ENCODE measurements at regions not wholly inside any gene's neighbourhood (a gene's known extent, or its start where the extent isn't known, plus 50 kb on each side); places are given as distances from the start of the nearest gene placed in this dataset.

DNA sequence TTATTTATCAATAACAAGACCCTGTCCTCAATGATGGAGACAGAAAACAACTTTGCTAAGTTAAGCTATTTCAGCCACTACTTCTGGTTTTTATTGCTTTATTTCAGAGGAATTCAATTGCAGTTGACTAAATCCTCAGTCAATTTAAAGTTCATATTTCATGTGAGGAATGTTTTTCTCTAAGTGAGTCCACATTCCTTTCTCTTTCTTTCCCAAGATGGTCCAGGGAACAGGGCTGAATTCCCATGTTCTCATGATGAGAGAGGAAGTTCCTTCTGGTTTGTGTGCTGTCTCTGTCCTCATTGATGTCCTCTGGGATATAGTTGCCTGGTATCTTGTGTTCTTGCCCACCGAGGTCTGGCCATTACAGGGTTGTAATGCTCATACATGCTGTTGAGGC lies 117.2 kb downstream of the SLIT2 start:
- Histone ChIP-seq H2AFZ (ENCODE audit: low read depth) (no peak overlapping the region), H3K4me3 (IDR thresholded peaks at IDR 0.05; ENCODE audit: insufficient read depth, low read depth, low read length) (no peak overlapping the region), H3K36me3 (ENCODE audit: insufficient read depth) (no peaks in the 10 kb centered on the region), H3K79me2 (ENCODE audit: insufficient read depth, low read depth) (no peaks in the 10 kb centered on the region), H3K9ac (no peak overlapping the region), H3K4me2 (no peak overlapping the region), H4K20me1 (ENCODE audit: insufficient read depth) (no peaks in the 10 kb centered on the region), H3K27ac (no peak overlapping the region), H3K4me1 (ENCODE audit: low read depth, poor library complexity, severe bottlenecking) (no peaks in the 10 kb centered on the region), H3K27me3 (ENCODE audit: insufficient read depth, low read depth) (no peaks in the 10 kb centered on the region)
- TF ChIP-seq, protein P1, sequence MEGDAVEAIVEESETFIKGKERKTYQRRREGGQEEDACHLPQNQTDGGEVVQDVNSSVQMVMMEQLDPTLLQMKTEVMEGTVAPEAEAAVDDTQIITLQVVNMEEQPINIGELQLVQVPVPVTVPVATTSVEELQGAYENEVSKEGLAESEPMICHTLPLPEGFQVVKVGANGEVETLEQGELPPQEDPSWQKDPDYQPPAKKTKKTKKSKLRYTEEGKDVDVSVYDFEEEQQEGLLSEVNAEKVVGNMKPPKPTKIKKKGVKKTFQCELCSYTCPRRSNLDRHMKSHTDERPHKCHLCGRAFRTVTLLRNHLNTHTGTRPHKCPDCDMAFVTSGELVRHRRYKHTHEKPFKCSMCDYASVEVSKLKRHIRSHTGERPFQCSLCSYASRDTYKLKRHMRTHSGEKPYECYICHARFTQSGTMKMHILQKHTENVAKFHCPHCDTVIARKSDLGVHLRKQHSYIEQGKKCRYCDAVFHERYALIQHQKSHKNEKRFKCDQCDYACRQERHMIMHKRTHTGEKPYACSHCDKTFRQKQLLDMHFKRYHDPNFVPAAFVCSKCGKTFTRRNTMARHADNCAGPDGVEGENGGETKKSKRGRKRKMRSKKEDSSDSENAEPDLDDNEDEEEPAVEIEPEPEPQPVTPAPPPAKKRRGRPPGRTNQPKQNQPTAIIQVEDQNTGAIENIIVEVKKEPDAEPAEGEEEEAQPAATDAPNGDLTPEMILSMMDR (conservative IDR thresholded peaks at IDR 0.05; ENCODE audit: low read depth, low read length), result no peak

DNA sequence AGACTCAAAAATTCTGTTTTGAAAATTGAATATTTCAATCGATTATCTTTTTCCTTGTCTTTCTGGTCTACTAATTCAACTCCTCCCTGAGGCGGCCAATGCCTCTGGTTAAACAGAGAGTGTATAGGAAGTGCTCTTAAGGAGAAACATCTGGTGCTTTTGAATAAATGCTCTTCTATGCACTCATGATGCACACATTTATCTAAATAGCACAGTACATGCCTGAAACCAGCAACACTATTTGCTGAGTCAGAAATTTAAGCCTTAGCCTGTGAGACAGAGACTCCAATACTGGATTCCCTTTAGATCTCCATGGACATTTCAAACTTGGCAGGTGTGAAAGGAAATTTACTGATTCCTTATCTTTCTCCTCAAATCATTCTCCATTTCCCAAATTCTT lies 118.6 kb downstream of the SLIT2 start:
- Histone ChIP-seq H3K36me3 (ENCODE audit: insufficient read depth) (no peaks in the 10 kb centered on the region), H2AFZ (ENCODE audit: low read depth) (no peak overlapping the region), H3K9ac (no peak overlapping the region), H3K4me3 (IDR thresholded peaks at IDR 0.05; ENCODE audit: insufficient read depth, low read depth, low read length) (no peak overlapping the region), H3K79me2 (ENCODE audit: insufficient read depth, low read depth) (no peaks in the 10 kb centered on the region), H3K4me2 (no peak overlapping the region), H4K20me1 (ENCODE audit: insufficient read depth) (no peaks in the 10 kb centered on the region), H3K27ac (no peak overlapping the region), H3K4me1 (ENCODE audit: low read depth, poor library complexity, severe bottlenecking) (no peaks in the 10 kb centered on the region), H3K27me3 (ENCODE audit: insufficient read depth, low read depth) (no peaks in the 10 kb centered on the region)
- TF ChIP-seq, protein P1 (conservative IDR thresholded peaks at IDR 0.05; ENCODE audit: low read depth, low read length), result no peak

DNA sequence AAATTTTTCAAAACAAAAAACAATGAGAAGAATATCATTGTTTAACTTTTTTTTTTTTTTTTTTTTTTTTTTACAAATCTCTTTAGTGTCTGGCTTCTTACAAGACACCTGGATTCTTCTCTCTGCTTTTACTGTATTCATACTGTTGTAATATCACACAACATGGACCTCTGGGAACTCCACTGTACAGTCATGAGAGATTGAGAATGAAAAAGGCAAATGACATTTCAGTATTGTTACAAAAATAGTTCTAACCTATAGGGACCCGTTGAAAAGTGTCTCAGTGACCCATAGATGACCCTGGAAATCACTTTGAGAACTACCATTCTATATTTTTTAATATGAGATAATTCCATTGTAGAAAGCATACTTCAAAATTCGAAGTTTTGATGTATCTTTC lies 124.4 kb downstream of the SLIT2 start:
- Histone ChIP-seq H3K4me1 (ENCODE audit: low read depth, poor library complexity, severe bottlenecking) (peaks cover 6% of the 10 kb centered on the region), H3K4me3 (IDR thresholded peaks at IDR 0.05; ENCODE audit: insufficient read depth, low read depth, low read length) (no peak overlapping the region), H3K79me2 (ENCODE audit: insufficient read depth, low read depth) (no peaks in the 10 kb centered on the region), H3K36me3 (ENCODE audit: insufficient read depth) (no peaks in the 10 kb centered on the region), H2AFZ (ENCODE audit: low read depth) (no peak overlapping the region), H3K27me3 (ENCODE audit: insufficient read depth, low read depth) (no peaks in the 10 kb centered on the region), H3K27ac (no peak overlapping the region), H4K20me1 (ENCODE audit: insufficient read depth) (no peaks in the 10 kb centered on the region), H3K4me2 (no peak overlapping the region), H3K9ac (no peak overlapping the region)
- TF ChIP-seq, protein P1 (conservative IDR thresholded peaks at IDR 0.05; ENCODE audit: low read depth, low read length), result no peak

DNA sequence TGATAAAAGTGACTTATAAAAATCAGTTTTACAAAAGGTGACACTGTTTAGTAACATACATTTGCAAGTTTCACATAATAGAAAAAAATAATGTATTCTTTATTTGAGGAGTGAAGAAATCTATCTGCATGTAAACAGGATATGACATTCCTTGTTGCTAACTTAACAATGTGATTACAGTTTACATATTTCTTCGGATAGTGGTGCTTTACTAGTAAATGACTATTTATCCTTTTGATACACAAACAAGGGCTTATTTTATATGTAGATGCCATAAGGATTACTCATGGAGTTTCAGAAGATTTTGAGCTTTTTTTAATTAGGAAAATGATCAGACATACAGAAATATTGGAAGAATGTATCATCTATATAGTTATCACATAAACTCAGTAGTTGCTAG lies 126.5 kb downstream of the SLIT2 start:
- no peaks in the 10 kb centered on the region for H3K27me3 ChIP-seq (ENCODE audit: insufficient read depth, low read depth)
- H3K4me3 ChIP-seq (IDR thresholded peaks at IDR 0.05; ENCODE audit: insufficient read depth, low read depth, low read length), result no peak overlapping the region
- H3K36me3 ChIP-seq (ENCODE audit: insufficient read depth), result no peaks in the 10 kb centered on the region
- H3K79me2 ChIP-seq (ENCODE audit: insufficient read depth, low read depth), result no peaks in the 10 kb centered on the region
- no peak overlapping the region for H3K27ac ChIP-seq
- peaks cover 6% of the 10 kb centered on the region for H3K4me1 ChIP-seq (ENCODE audit: low read depth, poor library complexity, severe bottlenecking)
- H3K4me2 ChIP-seq, result no peak overlapping the region
- H2AFZ ChIP-seq (ENCODE audit: low read depth), result no peak overlapping the region
- TF ChIP-seq, protein P1 (conservative IDR thresholded peaks at IDR 0.05; ENCODE audit: low read depth, low read length), result no peak
- no peak overlapping the region for H3K9ac ChIP-seq
- H4K20me1 ChIP-seq (ENCODE audit: insufficient read depth), result no peaks in the 10 kb centered on the region
